RWPE2 (cell line): ENCODE measurements at regions not wholly inside any gene's neighbourhood (a gene's known extent, or its start where the extent isn't known, plus 50 kb on each side); places are given as distances from the start of the nearest gene placed in this dataset.
A peak's percentile ranks its signal among the peaks of the same experiment; 100 is the strongest.
"Not testable (repeated sequence)": the region's sequence is repeated elsewhere in the genome, so short reads cannot be mapped to it uniquely, and the experiment has no call there.

Source experiments
- ATAC-seq: fragments of 200-7000 bp; cut with Tn5 transposase; 3 replicates; pipeline ENCODE4 v1.9.1; 2021; ENCODE audit warnings: low read depth
- DNase-seq: peaks from one replicate; pipeline ENCODE4 v3.0.0-alpha.2; 2020; ENCODE audit warnings: low spot score
- H3K27ac ChIP-seq: fragments of 450-650 bp; 2 replicates; pipeline ENCODE4 v1.5.1; 2017; ENCODE audit warnings: mild to moderate bottlenecking; ENCODE audit not compliant: poor library complexity, severe bottlenecking
- H3K27me3 ChIP-seq: fragments of 250-450 bp; sonication (Bioruptor Pico); 2 replicates; pipeline ENCODE4 v1.5.1; 2021; ENCODE audit warnings: mild to moderate bottlenecking, moderate library complexity; ENCODE audit not compliant: insufficient read depth, poor library complexity, severe bottlenecking
- H3K36me3 ChIP-seq: fragments of 250-450 bp; sonication (Bioruptor Pico); 2 replicates; pipeline ENCODE4 v1.5.1; 2020; ENCODE audit warnings: low read depth, mild to moderate bottlenecking, moderate library complexity
- H3K4me1 ChIP-seq: fragments of 250-450 bp; sonication (Bioruptor Pico); 2 replicates; pipeline ENCODE4 v1.5.1; 2021; ENCODE audit warnings: mild to moderate bottlenecking, moderate library complexity; ENCODE audit not compliant: insufficient read depth, poor library complexity, severe bottlenecking
- H3K4me3 ChIP-seq: fragments of 250-450 bp; sonication (Bioruptor Pico); 2 replicates; pipeline ENCODE4 v1.5.1; 2021; ENCODE audit warnings: mild to moderate bottlenecking, moderate library complexity; ENCODE audit not compliant: severe bottlenecking
- H3K9me3 ChIP-seq: fragments of 250-450 bp; sonication (Bioruptor Pico); 2 replicates; pipeline ENCODE4 v1.5.1; 2021; ENCODE audit warnings: mild to moderate bottlenecking, moderate library complexity; ENCODE audit not compliant: severe bottlenecking
- TF ChIP-seq, protein P1 (sequence below): fragments of 450-650 bp; IDR thresholded peaks from one replicate; pipeline ENCODE4 v1.5.1; 2017; ENCODE audit warnings: mild to moderate bottlenecking, moderate library complexity; ENCODE audit not compliant: poor library complexity, severe bottlenecking

GRCh38 chr7:79774150-79774549, 320.7 kb upstream of the MAGI2 start:
- Histone ChIP-seq H3K36me3 (no peaks in the 10 kb centered on the region), H3K27me3 (no peaks in the 10 kb centered on the region), H3K27ac (no peak overlapping the region), H3K9me3 (peaks cover 4% of the 10 kb centered on the region), H3K4me1 (peaks cover 10% of the 10 kb centered on the region), H3K4me3 (no peak overlapping the region)
- DNase-seq (no peak), ATAC-seq (peak; percentile 74; the same call in 2 of the 3 replicates)
- TF ChIP-seq, protein P1, sequence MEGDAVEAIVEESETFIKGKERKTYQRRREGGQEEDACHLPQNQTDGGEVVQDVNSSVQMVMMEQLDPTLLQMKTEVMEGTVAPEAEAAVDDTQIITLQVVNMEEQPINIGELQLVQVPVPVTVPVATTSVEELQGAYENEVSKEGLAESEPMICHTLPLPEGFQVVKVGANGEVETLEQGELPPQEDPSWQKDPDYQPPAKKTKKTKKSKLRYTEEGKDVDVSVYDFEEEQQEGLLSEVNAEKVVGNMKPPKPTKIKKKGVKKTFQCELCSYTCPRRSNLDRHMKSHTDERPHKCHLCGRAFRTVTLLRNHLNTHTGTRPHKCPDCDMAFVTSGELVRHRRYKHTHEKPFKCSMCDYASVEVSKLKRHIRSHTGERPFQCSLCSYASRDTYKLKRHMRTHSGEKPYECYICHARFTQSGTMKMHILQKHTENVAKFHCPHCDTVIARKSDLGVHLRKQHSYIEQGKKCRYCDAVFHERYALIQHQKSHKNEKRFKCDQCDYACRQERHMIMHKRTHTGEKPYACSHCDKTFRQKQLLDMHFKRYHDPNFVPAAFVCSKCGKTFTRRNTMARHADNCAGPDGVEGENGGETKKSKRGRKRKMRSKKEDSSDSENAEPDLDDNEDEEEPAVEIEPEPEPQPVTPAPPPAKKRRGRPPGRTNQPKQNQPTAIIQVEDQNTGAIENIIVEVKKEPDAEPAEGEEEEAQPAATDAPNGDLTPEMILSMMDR, result no peak

DNA sequence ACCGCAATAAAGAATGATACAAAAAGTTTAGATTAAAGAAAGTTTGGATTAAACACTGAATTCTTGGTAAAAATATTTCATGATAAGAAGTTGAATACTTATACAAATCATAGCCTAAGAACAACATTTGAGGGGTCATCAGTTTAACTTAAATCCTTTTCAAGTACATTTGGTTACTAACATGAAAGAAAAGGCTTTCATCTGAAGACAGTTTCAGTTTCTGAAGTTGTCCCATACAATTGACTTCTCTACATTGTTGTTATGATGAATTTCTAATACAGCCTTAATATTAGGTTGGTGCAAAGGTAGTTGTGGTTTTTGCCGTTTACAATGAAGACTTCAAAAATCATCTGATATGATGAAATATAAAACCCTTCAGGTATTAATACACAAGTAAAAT, 317.5 kb upstream of the MAGI2 start:
- no peak overlapping the region for H3K4me3 ChIP-seq
- H3K27ac ChIP-seq, result no peak overlapping the region
- peaks cover 5% of the 10 kb centered on the region for H3K4me1 ChIP-seq
- no peaks in the 10 kb centered on the region for H3K36me3 ChIP-seq
- no peaks in the 10 kb centered on the region for H3K27me3 ChIP-seq
- ATAC-seq (no peak), DNase-seq (no peak)
- H3K9me3 ChIP-seq, result peaks cover 3% of the 10 kb centered on the region
- TF ChIP-seq, protein P1, result no peak

DNA sequence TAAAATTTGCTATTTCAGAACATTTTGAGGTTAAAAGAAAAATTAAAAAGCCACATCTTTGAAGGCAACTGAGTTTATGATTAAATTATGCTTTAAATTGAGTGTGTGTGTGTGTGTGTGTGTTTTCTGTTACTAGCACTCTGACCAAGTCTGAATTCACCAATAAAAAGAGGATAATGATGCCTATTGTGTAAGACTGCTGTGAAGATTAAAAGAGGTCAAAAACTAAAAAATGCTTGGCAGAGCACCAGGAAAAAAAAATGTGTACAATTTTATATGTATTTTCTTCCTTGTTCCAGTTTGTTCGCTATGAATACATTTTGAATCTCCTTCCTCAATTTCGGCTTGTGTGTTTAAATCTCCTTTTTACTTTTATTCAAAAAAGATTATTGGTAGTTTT, 316.6 kb upstream of the MAGI2 start:
- ATAC-seq (no peak), DNase-seq (no peak)
- Histone ChIP-seq H3K9me3 (peaks cover 3% of the 10 kb centered on the region), H3K27me3 (no peaks in the 10 kb centered on the region), H3K27ac (no peak overlapping the region), H3K36me3 (no peaks in the 10 kb centered on the region), H3K4me1 (peaks cover 5% of the 10 kb centered on the region), H3K4me3 (no peak overlapping the region)
- TF ChIP-seq, protein P1, result no peak

GRCh38 chr7:79767876-79768560, 314.6 kb upstream of the MAGI2 start:
- H3K4me1 ChIP-seq, H3K27ac ChIP-seq, H3K36me3 ChIP-seq, H3K4me3 ChIP-seq, ATAC-seq, H3K27me3 ChIP-seq, DNase-seq, H3K9me3 ChIP-seq: not testable (repeated sequence)

DNA sequence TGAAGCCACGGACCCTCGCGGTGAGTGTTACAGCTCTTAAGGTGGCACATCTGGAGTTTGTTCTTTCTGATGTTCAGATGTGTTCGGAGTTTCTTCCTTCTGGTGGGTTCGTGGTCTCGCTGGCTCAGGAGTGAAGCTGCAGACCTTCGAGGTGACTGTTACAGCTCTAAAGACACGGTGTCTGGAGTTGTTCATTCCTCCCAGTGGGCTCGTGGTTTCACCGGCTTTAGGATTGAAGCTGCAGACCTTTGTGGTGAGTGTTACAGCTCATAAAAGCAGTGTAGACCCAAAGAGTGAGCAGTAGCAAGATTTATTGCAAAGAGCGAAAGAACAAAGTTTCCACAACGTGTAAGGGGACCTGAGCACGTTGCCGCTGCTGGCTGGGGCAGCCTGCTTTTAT, 313.7 kb upstream of the MAGI2 start:
- H3K36me3 ChIP-seq, ATAC-seq, H3K4me1 ChIP-seq, DNase-seq, H3K27me3 ChIP-seq, H3K9me3 ChIP-seq, H3K4me3 ChIP-seq, H3K27ac ChIP-seq: not testable (repeated sequence)

GRCh38 chr7:79761876-79762429, 308.5 kb upstream of the MAGI2 start:
- no peaks in the 10 kb centered on the region for H3K36me3 ChIP-seq
- H3K4me1 ChIP-seq, result no peaks in the 10 kb centered on the region
- no peak overlapping the region for H3K27ac ChIP-seq
- TF ChIP-seq, protein P1, result no peak
- DNase-seq (no peak), ATAC-seq (no peak)
- peaks cover 1% of the 10 kb centered on the region for H3K9me3 ChIP-seq
- no peaks in the 10 kb centered on the region for H3K27me3 ChIP-seq
- H3K4me3 ChIP-seq, result no peak overlapping the region

GRCh38 chr7:79750941-79751340, 297.5 kb upstream of the MAGI2 start:
- H3K9me3 ChIP-seq, DNase-seq, H3K4me1 ChIP-seq, H3K36me3 ChIP-seq, H3K27ac ChIP-seq, H3K27me3 ChIP-seq, ATAC-seq, H3K4me3 ChIP-seq: not testable (repeated sequence)
